ENCODE measurements at regions not wholly inside any gene's neighbourhood (a gene's known extent, or its start where the extent isn't known, plus 50 kb on each side); places are given as distances from the start of the nearest gene placed in this dataset.

DNA sequence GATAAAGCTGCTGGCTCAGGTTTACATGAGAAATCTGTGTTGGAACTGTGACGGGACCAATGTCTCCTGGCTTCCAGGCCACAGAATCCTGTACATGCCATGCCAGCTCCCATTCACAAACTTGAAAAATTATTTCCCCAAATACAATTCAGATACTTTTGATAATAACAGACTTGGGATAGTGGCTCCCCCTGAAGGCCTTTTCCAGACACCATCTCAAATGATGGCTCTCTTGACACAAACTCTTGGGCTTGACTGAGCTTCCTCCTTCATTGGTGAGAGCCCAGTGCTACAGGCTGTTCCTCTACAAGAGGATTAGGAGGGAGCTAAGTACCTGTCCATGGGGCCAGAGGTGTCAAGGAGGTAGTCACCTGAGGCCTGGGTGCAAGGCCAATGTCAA is 104.7 kb upstream of the PAX6 start:
- no peak for DNase-seq
- intact Hi-C loops (cut with DNase I; ENCODE audit: low total_unique reads): no loop called here
- Histone ChIP-seq H3K4me3 (no peak overlapping the region), H3K9me3 (no peaks in the 10 kb centered on the region), H3K36me3 (no peaks in the 10 kb centered on the region), H3K27me3 (peaks cover 0 to 3% of the 10 kb centered on the region in 2 donors), H3K27ac (no peak overlapping the region), H3K4me1 (no peaks in the 10 kb centered on the region)
- TF ChIP-seq, protein P1, sequence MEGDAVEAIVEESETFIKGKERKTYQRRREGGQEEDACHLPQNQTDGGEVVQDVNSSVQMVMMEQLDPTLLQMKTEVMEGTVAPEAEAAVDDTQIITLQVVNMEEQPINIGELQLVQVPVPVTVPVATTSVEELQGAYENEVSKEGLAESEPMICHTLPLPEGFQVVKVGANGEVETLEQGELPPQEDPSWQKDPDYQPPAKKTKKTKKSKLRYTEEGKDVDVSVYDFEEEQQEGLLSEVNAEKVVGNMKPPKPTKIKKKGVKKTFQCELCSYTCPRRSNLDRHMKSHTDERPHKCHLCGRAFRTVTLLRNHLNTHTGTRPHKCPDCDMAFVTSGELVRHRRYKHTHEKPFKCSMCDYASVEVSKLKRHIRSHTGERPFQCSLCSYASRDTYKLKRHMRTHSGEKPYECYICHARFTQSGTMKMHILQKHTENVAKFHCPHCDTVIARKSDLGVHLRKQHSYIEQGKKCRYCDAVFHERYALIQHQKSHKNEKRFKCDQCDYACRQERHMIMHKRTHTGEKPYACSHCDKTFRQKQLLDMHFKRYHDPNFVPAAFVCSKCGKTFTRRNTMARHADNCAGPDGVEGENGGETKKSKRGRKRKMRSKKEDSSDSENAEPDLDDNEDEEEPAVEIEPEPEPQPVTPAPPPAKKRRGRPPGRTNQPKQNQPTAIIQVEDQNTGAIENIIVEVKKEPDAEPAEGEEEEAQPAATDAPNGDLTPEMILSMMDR (IDR thresholded peaks at IDR 0.05): no peak

DNA sequence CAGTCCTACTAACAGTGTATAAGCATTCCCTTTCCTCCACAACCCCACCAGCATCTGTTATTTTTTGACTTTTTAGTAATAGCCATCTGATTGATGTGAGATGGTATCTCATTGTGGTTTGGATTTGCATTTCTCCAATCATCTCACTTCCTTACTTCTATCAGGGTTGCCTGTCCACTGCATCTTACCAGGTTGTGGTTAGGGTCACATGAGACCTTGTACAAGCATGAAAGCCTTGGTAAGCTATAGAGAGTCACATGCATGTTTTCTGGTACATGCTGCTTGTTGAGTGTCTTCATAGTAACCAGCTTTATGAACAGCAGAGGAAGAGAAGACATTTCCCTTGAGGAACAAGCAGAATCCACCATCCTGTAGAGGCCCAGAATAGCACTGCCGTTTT is 102.9 kb upstream of the PAX6 start:
- TF ChIP-seq, protein P1 (IDR thresholded peaks at IDR 0.05): no peak
- Histone ChIP-seq H3K36me3 (no peaks in the 10 kb centered on the region), H3K27me3 (peaks cover 0 to 3% of the 10 kb centered on the region in 2 donors), H3K27ac (no peak overlapping the region), H3K4me1 (no peaks in the 10 kb centered on the region), H3K9me3 (no peaks in the 10 kb centered on the region), H3K4me3 (no peak overlapping the region)
- DNase-seq: no peak
- intact Hi-C loops (cut with DNase I; ENCODE audit: low total_unique reads): no loop called here

DNA sequence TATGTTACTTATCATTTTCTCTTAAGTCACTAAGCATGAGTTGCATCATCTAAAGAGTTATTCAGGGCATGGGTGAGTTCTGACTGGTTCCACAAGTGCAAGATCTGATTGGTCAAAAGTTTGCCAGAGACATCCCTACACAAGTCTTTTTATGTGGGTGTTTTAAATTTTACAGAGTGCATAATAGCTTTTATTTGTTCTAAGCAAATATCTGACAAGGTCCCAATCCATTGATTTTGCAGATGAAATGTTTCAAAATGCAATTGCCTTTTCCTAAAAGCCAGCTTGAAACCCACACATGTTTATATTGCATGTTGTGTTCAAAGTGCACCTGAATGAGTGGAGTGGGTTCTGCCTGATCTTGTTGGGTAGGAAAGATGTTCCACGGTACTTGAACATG is 101.7 kb upstream of the PAX6 start:
- no peaks in the 10 kb centered on the region for H3K36me3 ChIP-seq
- DNase-seq: no peak

DNA sequence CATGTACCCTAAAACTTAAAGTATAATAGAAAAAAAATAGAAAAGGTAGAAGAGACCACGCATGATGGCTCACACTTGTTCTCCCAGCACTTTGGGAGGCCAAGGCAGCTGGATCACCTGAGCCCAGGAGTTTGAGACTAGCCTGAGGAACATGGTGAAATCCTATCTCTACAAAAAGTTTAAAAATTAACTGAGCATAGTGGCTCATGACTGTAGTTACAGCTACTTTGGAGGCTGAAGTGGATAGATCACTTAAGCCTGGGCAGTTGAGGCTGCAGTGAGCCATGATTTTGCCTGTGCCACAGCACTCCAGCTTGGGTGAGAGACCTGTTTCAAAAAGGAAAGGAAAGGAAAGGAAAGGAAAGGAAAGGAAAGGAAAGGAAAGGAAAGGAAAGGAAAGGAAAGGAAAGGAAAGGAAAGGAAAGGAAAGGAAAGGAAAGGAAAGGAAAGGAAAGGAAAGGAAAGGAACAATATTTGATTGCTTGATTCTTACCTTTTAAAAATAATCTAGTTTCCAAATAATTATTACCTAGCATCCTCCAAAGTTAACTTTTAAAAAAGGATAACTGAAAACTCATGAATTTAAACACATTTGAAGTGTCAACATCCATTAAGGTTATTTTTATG is 99.9 kb upstream of the PAX6 start:
- H3K27ac ChIP-seq: no peak overlapping the region
- H3K4me1 ChIP-seq: no peaks in the 10 kb centered on the region
- DNase-seq: no peak
- H3K36me3 ChIP-seq: no peaks in the 10 kb centered on the region
- intact Hi-C loops (cut with DNase I; ENCODE audit: low total_unique reads): no loop called here
- peaks cover 0 to 2% of the 10 kb centered on the region in 2 donors for H3K27me3 ChIP-seq
- no peak overlapping the region for H3K4me3 ChIP-seq
- no peaks in the 10 kb centered on the region for H3K9me3 ChIP-seq
- TF ChIP-seq, protein P1 (IDR thresholded peaks at IDR 0.05): no peak

More for the DNA sequence above, 101.7 kb upstream of the PAX6 start:
- H3K27me3 ChIP-seq: peaks cover 0 to 3% of the 10 kb centered on the region in 2 donors
- no peaks in the 10 kb centered on the region for H3K4me1 ChIP-seq
- no peaks in the 10 kb centered on the region for H3K9me3 ChIP-seq
- intact Hi-C loops (cut with DNase I; ENCODE audit: low total_unique reads): no loop called here
- TF ChIP-seq, protein P1 (IDR thresholded peaks at IDR 0.05): no peak
- no peak overlapping the region for H3K27ac ChIP-seq
- no peak overlapping the region for H3K4me3 ChIP-seq

DNA sequence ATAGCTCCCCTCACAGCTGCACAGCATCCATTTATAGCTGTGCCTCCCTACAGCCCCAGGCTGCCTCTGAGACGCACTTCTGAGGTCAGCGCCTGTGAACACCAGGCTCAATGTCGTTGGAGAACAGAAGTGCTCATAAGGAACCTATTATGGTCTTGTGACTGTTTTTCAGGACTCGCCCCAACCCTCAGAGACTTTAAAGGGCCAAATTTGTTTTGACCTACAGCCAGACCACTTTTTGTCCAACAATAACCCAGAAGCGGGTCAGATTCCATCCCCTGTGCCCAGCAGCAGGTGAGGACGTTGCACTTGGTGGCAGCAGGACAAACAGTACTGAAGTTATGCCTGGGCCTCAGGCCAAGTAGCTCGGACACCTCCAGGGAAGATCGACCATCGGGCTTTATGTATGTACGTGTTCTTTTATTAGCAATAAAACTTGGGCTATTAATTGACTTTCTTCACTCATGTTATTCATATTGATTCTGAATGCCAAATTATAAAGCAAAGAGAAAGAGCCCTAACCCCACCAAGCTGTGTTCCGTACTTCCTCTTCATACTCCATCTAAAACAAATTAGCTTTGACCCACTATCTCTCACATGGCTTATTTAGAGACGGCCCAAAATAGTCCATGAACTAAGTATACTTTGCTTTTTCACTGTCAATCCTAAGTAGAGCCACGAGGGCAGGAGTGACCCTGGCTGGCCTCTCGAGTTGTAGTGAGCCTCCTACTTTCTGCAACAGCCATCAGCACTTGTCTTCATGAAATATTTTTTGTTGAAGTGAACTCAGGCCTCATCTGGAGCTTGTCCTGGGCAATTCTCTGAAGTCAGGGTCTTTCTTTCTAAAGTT is 92.3 kb upstream of the PAX6 start:
- no peak for DNase-seq
- Histone ChIP-seq H3K27ac (peak overlapping the region in 1 of 2 donors; percentile 38), H3K9me3 (no peaks in the 10 kb centered on the region), H3K27me3 (peaks cover 0 to 2% of the 10 kb centered on the region in 2 donors), H3K36me3 (no peaks in the 10 kb centered on the region), H3K4me1 (peaks cover 0 to 13% (median 5%) of the 10 kb centered on the region in 4 donors), H3K4me3 (no peak overlapping the region)
- TF ChIP-seq, protein P1 (IDR thresholded peaks at IDR 0.05): no peak
- intact Hi-C loops (cut with DNase I; ENCODE audit: low total_unique reads): no loop called here

All from tibial artery (tissue), 4 donors.